Skeletal muscle cell (primary cell): ENCODE measurements at regions not wholly inside any gene's neighbourhood (a gene's known extent, or its start where the extent isn't known, plus 50 kb on each side); places are given as distances from the start of the nearest gene placed in this dataset.

ENCODE experiments used
- DNase-seq: peaks from one replicate; pipeline ENCODE4 v3.0.0-alpha.2; 2010; ENCODE audit warnings: low read depth
- H3K4me3 ChIP-seq: 2 replicates; pipeline ENCODE4 v1.5.1; 2011; ENCODE audit warnings: low read depth, mild to moderate bottlenecking, control low read depth, low read length, moderate library complexity

- no peak overlapping the region for H3K4me3 ChIP-seq
- no peak for DNase-seq
Observed at GRCh38 chr5:86929123-86929766, 311.5 kb downstream of the COX7C start.

GRCh38 chr5:86951761-86952160, 315.9 kb upstream of the RASA1 start:
- no peak for DNase-seq
- no peak overlapping the region for H3K4me3 ChIP-seq

- DNase-seq, result no peak
- no peak overlapping the region for H3K4me3 ChIP-seq
Observed at GRCh38 chr5:86964889-86965288, 302.8 kb upstream of the RASA1 start.

- H3K4me3 ChIP-seq, result no peak overlapping the region
- no peak for DNase-seq
Observed at GRCh38 chr5:86968301-86968753, 299.4 kb upstream of the RASA1 start.

- no peak for DNase-seq
- H3K4me3 ChIP-seq, result no peak overlapping the region
Observed at GRCh38 chr5:86970361-86970760, 297.3 kb upstream of the RASA1 start.

- no peak for DNase-seq
Observed at GRCh38 chr5:86971034-86971571, 296.6 kb upstream of the RASA1 start.

GRCh38 chr5:86974955-86975354, 292.7 kb upstream of the RASA1 start:
- no peak overlapping the region for H3K4me3 ChIP-seq
- DNase-seq, result no peak

More at GRCh38 chr5:86971034-86971571, 296.6 kb upstream of the RASA1 start:
- no peak overlapping the region for H3K4me3 ChIP-seq

GRCh38 chr5:86977190-86977589, 290.5 kb upstream of the RASA1 start:
- no peak for DNase-seq
- no peak overlapping the region for H3K4me3 ChIP-seq

GRCh38 chr5:86977808-86978207, 289.9 kb upstream of the RASA1 start:
- H3K4me3 ChIP-seq, result no peak overlapping the region
- DNase-seq, result no peak

- peak; percentile 44 for DNase-seq
- no peak overlapping the region for H3K4me3 ChIP-seq
Observed at GRCh38 chr5:86979811-86980411, 287.8 kb upstream of the RASA1 start.

- no peak for DNase-seq
Observed at GRCh38 chr5:86981898-86982297, 285.8 kb upstream of the RASA1 start.

GRCh38 chr5:86983208-86983607, 284.5 kb upstream of the RASA1 start:
- no peak for DNase-seq
- H3K4me3 ChIP-seq, result no peak overlapping the region

More at GRCh38 chr5:86981898-86982297, 285.8 kb upstream of the RASA1 start:
- H3K4me3 ChIP-seq, result no peak overlapping the region

- no peak overlapping the region for H3K4me3 ChIP-seq
- DNase-seq, result no peak
Observed at GRCh38 chr5:86986837-86987236, 280.8 kb upstream of the RASA1 start.

- DNase-seq, result no peak
- no peak overlapping the region for H3K4me3 ChIP-seq
Observed at GRCh38 chr5:86997516-86997915, 270.2 kb upstream of the RASA1 start.

GRCh38 chr5:86999951-87000350, 267.7 kb upstream of the RASA1 start:
- H3K4me3 ChIP-seq, result no peak overlapping the region
- DNase-seq, result no peak

GRCh38 chr5:87002485-87002884, 265.2 kb upstream of the RASA1 start:
- H3K4me3 ChIP-seq, result no peak overlapping the region
- no peak for DNase-seq

GRCh38 chr5:87004101-87004500, 263.6 kb upstream of the RASA1 start:
- no peak overlapping the region for H3K4me3 ChIP-seq
- no peak for DNase-seq

GRCh38 chr5:87007737-87008136, 259.9 kb upstream of the RASA1 start:
- no peak for DNase-seq

GRCh38 chr5:87008751-87009560, 258.7 kb upstream of the RASA1 start:
- H3K4me3 ChIP-seq, result no peak overlapping the region
- DNase-seq, result no peak

More at GRCh38 chr5:87007737-87008136, 259.9 kb upstream of the RASA1 start:
- no peak overlapping the region for H3K4me3 ChIP-seq

GRCh38 chr5:87010736-87011135, 256.9 kb upstream of the RASA1 start:
- H3K4me3 ChIP-seq, result no peak overlapping the region
- DNase-seq, result no peak
